Neutrophil (primary cell): ENCODE measurements at regions not wholly inside any gene's neighbourhood (a gene's known extent, or its start where the extent isn't known, plus 50 kb on each side); places are given as distances from the start of the nearest gene placed in this dataset.
"Not testable (repeated sequence)": the region's sequence is repeated elsewhere in the genome, so short reads cannot be mapped to it uniquely, and the experiment has no call there.

Source experiments
- H3K27ac ChIP-seq: fragments of 200-600 bp; sonication (generic); 2 replicates; pipeline ENCODE4 v1.5.1; 2016; ENCODE audit warnings: mild to moderate bottlenecking, moderate library complexity
- H3K27me3 ChIP-seq: fragments of 200-600 bp; sonication (generic); 2 replicates; pipeline ENCODE4 v1.6.0; 2016; ENCODE audit warnings: mild to moderate bottlenecking
- H3K36me3 ChIP-seq: fragments of 200-600 bp; sonication (generic); 2 replicates; pipeline ENCODE4 v1.5.1; 2017
- H3K4me1 ChIP-seq, 2 experiments: fragments of 200-600 bp in 1 of 2; sonication (generic) in 1 of 2; 1 replicate in 1 of 2; 2 replicates in 1 of 2; pipeline versions ENCODE4 v1.5.1 to v1.6.1; 2013 to 2016; ENCODE audit warnings: low read depth in 1 of 2, low read length in 1 of 2, mild to moderate bottlenecking in 1 of 2, moderate library complexity in 1 of 2; ENCODE audit not compliant: control insufficient read depth in 1 of 2, insufficient read depth in 1 of 2
- H3K4me3 ChIP-seq, 2 experiments: fragments of 200-600 bp in 1 of 2; sonication (generic) in 1 of 2; 1 replicate in 1 of 2; 2 replicates in 1 of 2; pipeline ENCODE4 v1.5.1; 2013 to 2016; ENCODE audit warnings: low read depth in 1 of 2, low read length in 1 of 2, mild to moderate bottlenecking in 1 of 2, moderate library complexity in 1 of 2
- H3K9me3 ChIP-seq: fragments of 200-600 bp; sonication (generic); 2 replicates; pipeline ENCODE4 v1.5.1; 2016
- CTCF ChIP-seq: fragments of 200-600 bp; sonication (generic); IDR thresholded peaks from 2 replicates; pipeline ENCODE4 v1.5.1; 2016; ENCODE audit warnings: antibody characterized with exemption

- no peaks in the 10 kb centered on the region for H3K9me3 ChIP-seq
- no peaks in the 10 kb centered on the region for H3K4me1 ChIP-seq
- no peaks in the 10 kb centered on the region for H3K36me3 ChIP-seq
- H3K4me3 ChIP-seq: no peak overlapping the region
- H3K27me3 ChIP-seq: no peaks in the 10 kb centered on the region
- no peak for TF ChIP-seq CTCF
- H3K27ac ChIP-seq: no peak overlapping the region
Observed at GRCh38 chr16:54985156-54985555, 54.5 kb downstream of the IRX5 start.

GRCh38 chr16:54985668-54986067, 55.0 kb downstream of the IRX5 start:
- H3K27me3 ChIP-seq: no peaks in the 10 kb centered on the region
- no peaks in the 10 kb centered on the region for H3K4me1 ChIP-seq
- H3K4me3 ChIP-seq: no peak overlapping the region
- no peak overlapping the region for H3K27ac ChIP-seq
- H3K36me3 ChIP-seq: no peaks in the 10 kb centered on the region
- no peak for TF ChIP-seq CTCF
- no peaks in the 10 kb centered on the region for H3K9me3 ChIP-seq

- H3K36me3 ChIP-seq: no peaks in the 10 kb centered on the region
- no peaks in the 10 kb centered on the region for H3K27me3 ChIP-seq
- TF ChIP-seq CTCF: no peak
- no peaks in the 10 kb centered on the region for H3K4me1 ChIP-seq
- H3K4me3 ChIP-seq: no peak overlapping the region
- H3K9me3 ChIP-seq: no peaks in the 10 kb centered on the region
- no peak overlapping the region for H3K27ac ChIP-seq
Observed at GRCh38 chr16:54986409-54986808, 55.7 kb downstream of the IRX5 start.

- no peak for TF ChIP-seq CTCF
- H3K9me3 ChIP-seq: no peaks in the 10 kb centered on the region
- H3K4me1 ChIP-seq: no peaks in the 10 kb centered on the region
- H3K4me3 ChIP-seq: no peak overlapping the region
- no peaks in the 10 kb centered on the region for H3K27me3 ChIP-seq
- no peaks in the 10 kb centered on the region for H3K36me3 ChIP-seq
- H3K27ac ChIP-seq: no peak overlapping the region
Observed at GRCh38 chr16:54987081-54987480, 56.4 kb downstream of the IRX5 start.

- H3K27me3 ChIP-seq: peaks cover 12% of the 10 kb centered on the region
- no peaks in the 10 kb centered on the region for H3K9me3 ChIP-seq
- H3K4me1 ChIP-seq: no peaks in the 10 kb centered on the region
- no peak for TF ChIP-seq CTCF
- no peak overlapping the region for H3K4me3 ChIP-seq
- no peaks in the 10 kb centered on the region for H3K36me3 ChIP-seq
- no peak overlapping the region for H3K27ac ChIP-seq
Observed at GRCh38 chr16:54991525-54991924, 60.9 kb downstream of the IRX5 start.

- H3K27ac ChIP-seq, H3K36me3 ChIP-seq, H3K4me1 ChIP-seq, H3K4me3 ChIP-seq, H3K9me3 ChIP-seq: not testable (repeated sequence)
- peaks cover 16% of the 10 kb centered on the region for H3K27me3 ChIP-seq
Observed at GRCh38 chr16:54991946-54992345, 61.3 kb downstream of the IRX5 start.
